Erythroblast (primary cell): ENCODE measurements at regions not wholly inside any gene's neighbourhood (a gene's known extent, or its start where the extent isn't known, plus 50 kb on each side); places are given as distances from the start of the nearest gene placed in this dataset.
"Not testable (repeated sequence)": the region's sequence is repeated elsewhere in the genome, so short reads cannot be mapped to it uniquely, and the experiment has no call there.

Experiments used
- GATA1 ChIP-seq: IDR thresholded peaks from 2 replicates; pipeline ENCODE4 v1.6.1; 2011; ENCODE audit warnings: low read depth, mild to moderate bottlenecking, control low read depth, low read length, moderate library complexity
- POLR2A ChIP-seq: IDR thresholded peaks from 2 replicates; pipeline ENCODE4 v1.6.1; 2011; ENCODE audit warnings: mild to moderate bottlenecking, low read length

DNA sequence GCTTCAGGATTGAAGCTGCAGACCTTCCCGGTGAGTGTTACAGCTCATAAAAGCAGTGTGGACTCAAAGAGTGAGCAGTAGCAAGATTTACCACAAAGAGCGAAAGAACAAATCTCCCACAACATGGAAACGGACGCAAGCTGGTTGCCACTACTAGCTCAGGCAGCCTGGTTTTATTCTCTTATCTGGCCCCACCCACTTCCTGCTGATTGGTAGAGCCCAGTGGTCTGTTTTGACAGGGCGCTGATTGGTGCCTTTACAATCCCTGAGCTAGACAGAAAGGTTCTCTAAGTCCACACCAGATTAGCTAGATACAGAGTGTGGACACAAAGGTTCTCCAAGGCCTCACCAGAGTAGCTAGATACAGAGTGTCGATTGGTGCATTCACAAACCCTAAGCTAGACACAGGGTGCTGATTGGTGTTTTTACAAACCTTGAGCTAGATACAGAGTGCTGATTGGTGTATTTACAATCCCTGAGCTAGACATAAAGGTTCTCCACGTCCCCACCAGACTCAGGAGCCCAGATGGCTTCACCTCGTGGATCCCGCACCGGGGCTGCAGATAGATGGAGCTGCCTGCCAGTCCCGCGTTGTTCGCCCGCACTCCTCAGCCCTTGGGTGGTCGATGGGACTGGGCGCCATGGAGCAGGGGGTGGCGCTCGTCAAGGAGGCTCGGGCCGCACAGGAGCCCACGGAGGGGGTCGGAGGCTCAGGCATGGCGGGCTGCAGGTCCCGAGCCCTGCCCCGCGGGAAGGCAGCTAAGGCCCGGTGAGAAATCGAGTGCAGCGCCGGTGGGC, 111.7 kb downstream of the NAB1 start:
- not testable (repeated sequence) for TF ChIP-seq POLR2A, GATA1
